MG63 (cell line): ENCODE measurements at regions not wholly inside any gene's neighbourhood (a gene's known extent, or its start where the extent isn't known, plus 50 kb on each side); places are given as distances from the start of the nearest gene placed in this dataset.
A peak's percentile ranks its signal among the peaks of the same experiment; 100 is the strongest.
"Not testable (repeated sequence)": the region's sequence is repeated elsewhere in the genome, so short reads cannot be mapped to it uniquely, and the experiment has no call there.

ENCODE experiments used
- DNase-seq: peaks from one replicate; pipeline ENCODE4 v3.0.0-alpha.2; 2020
- H3K27me3 ChIP-seq: fragments of 250-450 bp; sonication (Bioruptor Pico); 2 replicates; pipeline ENCODE4 v1.5.1; 2020; ENCODE audit warnings: mild to moderate bottlenecking, moderate library complexity
- H3K36me3 ChIP-seq: fragments of 250-450 bp; sonication (Bioruptor Pico); 2 replicates; pipeline ENCODE4 v1.5.1; 2020; ENCODE audit warnings: mild to moderate bottlenecking, moderate library complexity
- H3K4me3 ChIP-seq: fragments of 250-450 bp; sonication (Bioruptor Pico); 2 replicates; pipeline ENCODE4 v1.5.1; 2020; ENCODE audit warnings: mild to moderate bottlenecking, moderate library complexity
- H3K9me3 ChIP-seq: fragments of 250-450 bp; sonication (Bioruptor Pico); 2 replicates; pipeline ENCODE4 v1.5.1; 2020; ENCODE audit warnings: mild to moderate bottlenecking, moderate library complexity

DNA sequence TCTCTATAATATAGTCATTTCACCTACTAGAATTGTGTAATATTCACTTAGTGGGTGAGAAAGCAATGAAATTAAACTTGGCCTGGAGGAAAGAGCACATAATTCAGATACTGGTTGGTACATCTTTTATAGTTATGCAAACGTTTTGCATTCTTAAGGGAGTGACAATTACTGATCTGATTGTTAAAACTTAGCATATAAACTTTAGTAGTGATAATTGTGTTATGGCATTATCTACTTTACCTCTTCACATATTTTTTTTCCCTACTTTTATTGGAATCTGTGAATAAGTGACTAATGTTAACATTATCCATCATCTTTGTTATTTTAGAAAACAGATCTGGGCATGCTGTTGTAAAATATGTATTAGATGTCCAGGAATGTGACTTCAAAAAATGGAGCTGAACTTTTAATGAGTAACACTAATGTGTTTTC is 217.4 kb upstream of the GIMD1 start:
- H3K27me3 ChIP-seq: no peaks in the 10 kb centered on the region
- peaks cover 5% of the 10 kb centered on the region; the same call in 1 of the 2 replicates for H3K36me3 ChIP-seq
- no peak overlapping the region for H3K4me3 ChIP-seq
- no peak for DNase-seq
- H3K9me3 ChIP-seq: no peaks in the 10 kb centered on the region

- no peaks in the 10 kb centered on the region for H3K27me3 ChIP-seq
- no peak for DNase-seq
- no peaks in the 10 kb centered on the region; the same call in 1 of the 2 replicates for H3K9me3 ChIP-seq
- peaks cover 5% of the 10 kb centered on the region; the same call in 1 of the 2 replicates for H3K36me3 ChIP-seq
- no peak overlapping the region for H3K4me3 ChIP-seq
These were observed 215.9 kb upstream of the GIMD1 start for GRCh38 chr4:106584337-106584989.

GRCh38 chr4:106583567-106583966 is 215.0 kb upstream of the GIMD1 start:
- H3K4me3 ChIP-seq: no peak overlapping the region
- H3K36me3 ChIP-seq: peaks cover 5% of the 10 kb centered on the region; the same call in 1 of the 2 replicates
- DNase-seq: peak; percentile 15
- no peaks in the 10 kb centered on the region; the same call in 1 of the 2 replicates for H3K9me3 ChIP-seq
- H3K27me3 ChIP-seq: no peaks in the 10 kb centered on the region

DNA sequence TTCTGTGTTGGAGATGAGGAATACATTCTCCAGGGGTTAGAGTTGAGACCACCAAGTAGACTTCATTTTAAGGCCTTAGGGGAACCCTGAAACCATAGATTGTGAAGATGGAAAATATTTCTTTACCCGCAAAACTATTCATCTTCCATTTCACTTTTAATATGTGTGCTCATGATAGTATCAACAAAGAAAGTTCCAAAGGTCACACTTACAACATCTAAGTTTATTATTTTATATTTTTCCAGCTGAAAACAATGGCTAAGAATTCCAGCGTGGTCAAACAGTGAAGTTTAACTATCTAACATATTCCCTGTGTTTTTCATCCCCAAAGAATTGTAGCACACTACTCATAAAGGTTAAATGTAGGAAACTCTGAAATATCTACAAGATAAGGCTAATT is 214.5 kb upstream of the GIMD1 start:
- Histone ChIP-seq H3K9me3 (no peaks in the 10 kb centered on the region; the same call in 1 of the 2 replicates), H3K4me3 (no peak overlapping the region), H3K27me3 (no peaks in the 10 kb centered on the region), H3K36me3 (peaks cover 5% of the 10 kb centered on the region; the same call in 1 of the 2 replicates)
- no peak for DNase-seq

DNA sequence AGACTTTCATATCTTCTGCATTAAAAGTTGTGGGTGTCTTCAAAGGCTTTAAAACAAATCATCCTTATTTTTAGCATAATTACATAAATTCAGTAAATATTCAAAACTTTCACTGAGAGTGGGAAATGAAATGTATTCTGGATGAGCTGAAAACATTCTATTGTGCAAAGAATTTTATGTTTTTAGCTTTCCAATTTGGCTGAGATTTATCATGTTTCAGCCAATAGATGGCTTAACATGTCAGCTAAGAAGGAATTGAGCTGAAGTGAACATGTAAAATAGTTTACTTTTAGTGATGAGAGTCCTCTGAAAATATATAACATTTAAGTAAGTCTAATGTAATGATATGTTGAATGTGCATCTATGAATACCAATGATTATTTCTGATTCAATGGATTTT is 213.5 kb upstream of the GIMD1 start:
- DNase-seq: no peak
- peaks cover 5% of the 10 kb centered on the region; the same call in 1 of the 2 replicates for H3K36me3 ChIP-seq
- no peaks in the 10 kb centered on the region; the same call in none of the 2 replicates for H3K9me3 ChIP-seq
- no peaks in the 10 kb centered on the region for H3K27me3 ChIP-seq
- no peak overlapping the region for H3K4me3 ChIP-seq

- Histone ChIP-seq H3K36me3 (peaks cover 5% of the 10 kb centered on the region; the same call in 1 of the 2 replicates), H3K27me3 (no peaks in the 10 kb centered on the region), H3K9me3 (no peaks in the 10 kb centered on the region; the same call in none of the 2 replicates), H3K4me3 (no peak overlapping the region)
- DNase-seq: no peak
These were observed 210.7 kb upstream of the GIMD1 start for GRCh38 chr4:106579236-106579635.

- peak; percentile 4 for DNase-seq
- no peaks in the 10 kb centered on the region; the same call in 1 of the 2 replicates for H3K9me3 ChIP-seq
- no peaks in the 10 kb centered on the region for H3K27me3 ChIP-seq
- H3K4me3 ChIP-seq: no peak overlapping the region
- H3K36me3 ChIP-seq: no peaks in the 10 kb centered on the region
These were observed 200.8 kb upstream of the GIMD1 start for GRCh38 chr4:106569146-106570031.

- no peaks in the 10 kb centered on the region for H3K27me3 ChIP-seq
- no peaks in the 10 kb centered on the region; the same call in 1 of the 2 replicates for H3K9me3 ChIP-seq
- no peak for DNase-seq
- H3K36me3 ChIP-seq: no peaks in the 10 kb centered on the region
- no peak overlapping the region for H3K4me3 ChIP-seq
These were observed 197.1 kb upstream of the GIMD1 start for GRCh38 chr4:106565727-106566126.

GRCh38 chr4:106563637-106564036 is 195.1 kb upstream of the GIMD1 start:
- H3K4me3 ChIP-seq, H3K36me3 ChIP-seq, H3K9me3 ChIP-seq, H3K27me3 ChIP-seq, DNase-seq: not testable (repeated sequence)

DNA sequence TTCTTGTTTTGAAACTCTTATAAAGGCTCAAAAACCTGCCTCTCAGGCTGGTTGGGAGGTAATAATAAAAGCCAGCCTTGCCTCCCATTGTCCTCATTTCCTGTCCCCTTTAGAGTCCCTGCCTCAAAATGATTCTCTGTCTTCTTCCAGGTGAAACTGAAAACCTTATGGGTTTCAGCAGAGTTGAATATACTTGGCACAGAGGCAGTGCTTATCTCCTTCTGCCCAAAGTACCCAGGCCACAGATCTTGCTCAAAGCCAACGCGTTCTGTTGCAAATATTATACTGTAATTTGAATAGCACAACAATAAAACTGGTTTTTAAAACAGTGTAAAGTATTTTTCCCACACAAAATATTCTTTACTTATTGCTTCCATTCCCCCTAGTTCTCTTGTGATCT is 183.1 kb upstream of the GIMD1 start:
- Histone ChIP-seq H3K9me3 (0 out of 2 replicates have a peak, but pooled peaks cover 4% of the 10 kb centered on the region), H3K4me3 (no peak overlapping the region), H3K36me3 (no peaks in the 10 kb centered on the region), H3K27me3 (no peaks in the 10 kb centered on the region)
- DNase-seq: no peak

DNA sequence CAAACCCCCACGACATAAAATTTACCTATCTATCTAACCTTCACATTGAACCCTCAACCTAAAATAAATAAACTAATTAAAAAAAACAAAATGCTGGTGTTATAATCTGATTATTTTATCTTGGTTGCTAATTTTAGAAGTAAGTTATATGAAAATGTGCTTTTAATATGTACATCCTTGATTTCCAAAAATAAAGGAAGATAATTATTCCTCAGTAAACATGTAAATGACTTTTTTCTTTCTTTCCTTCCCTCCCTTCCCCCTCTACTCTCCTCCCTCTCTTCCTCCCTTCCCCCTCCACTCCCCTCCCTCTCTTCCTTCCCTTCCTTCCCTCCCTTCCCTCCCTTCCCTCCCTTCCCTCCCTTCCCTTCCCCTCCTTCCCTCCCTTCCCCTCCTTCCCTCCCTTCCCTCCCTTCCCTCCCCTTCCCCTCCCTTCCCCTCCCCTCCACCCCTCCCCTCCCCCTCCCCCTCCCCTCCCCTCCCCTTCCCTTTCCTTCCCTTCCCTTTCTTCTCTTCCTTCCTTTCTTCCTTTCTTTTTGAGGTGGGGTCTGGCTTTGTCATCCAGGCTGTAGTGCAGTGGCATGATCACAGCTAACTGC is 180.0 kb upstream of the GIMD1 start:
- Histone ChIP-seq H3K9me3 (0 out of 2 replicates have a peak, but pooled peaks cover 4% of the 10 kb centered on the region), H3K27me3 (no peaks in the 10 kb centered on the region), H3K4me3 (no peak overlapping the region), H3K36me3 (no peaks in the 10 kb centered on the region)
- DNase-seq: no peak

- DNase-seq: no peak
These were observed 177.8 kb upstream of the GIMD1 start for GRCh38 chr4:106546370-106546769.

GRCh38 chr4:106542609-106543008 is 174.0 kb upstream of the GIMD1 start:
- H3K9me3 ChIP-seq, H3K27me3 ChIP-seq, H3K36me3 ChIP-seq, H3K4me3 ChIP-seq, DNase-seq: not testable (repeated sequence)

More at GRCh38 chr4:106546370-106546769, 177.8 kb upstream of the GIMD1 start:
- Histone ChIP-seq H3K4me3 (no peak overlapping the region), H3K36me3 (no peaks in the 10 kb centered on the region), H3K27me3 (no peaks in the 10 kb centered on the region), H3K9me3 (peaks cover 8% of the 10 kb centered on the region; the same call in 1 of the 2 replicates)

DNA sequence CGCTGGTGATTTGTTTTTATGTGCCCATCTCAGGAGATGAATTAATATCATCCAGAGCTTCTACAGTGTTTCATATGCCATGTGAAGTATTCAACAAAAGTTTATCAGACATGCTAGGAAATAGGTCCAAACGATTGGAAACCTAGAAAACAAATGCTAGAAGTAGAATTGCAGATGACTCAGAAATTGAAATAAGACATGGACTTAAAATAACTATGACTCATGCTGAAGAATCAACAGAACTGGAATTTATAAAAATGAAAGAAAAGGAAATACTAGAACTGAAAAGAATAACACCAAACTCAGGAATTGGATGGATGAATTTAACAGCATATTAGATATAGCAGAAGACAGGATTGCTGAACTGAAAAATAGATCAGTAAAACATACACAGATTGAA is 172.7 kb upstream of the GIMD1 start:
- H3K9me3 ChIP-seq: peaks cover 5% of the 10 kb centered on the region
- H3K4me3 ChIP-seq: no peak overlapping the region
- no peak for DNase-seq
- no peaks in the 10 kb centered on the region for H3K36me3 ChIP-seq
- no peaks in the 10 kb centered on the region for H3K27me3 ChIP-seq

GRCh38 chr4:106530821-106531220 is 162.2 kb upstream of the GIMD1 start:
- no peaks in the 10 kb centered on the region for H3K27me3 ChIP-seq
- no peak overlapping the region for H3K4me3 ChIP-seq
- 0 out of 2 replicates have a peak, but pooled peaks cover 2% of the 10 kb centered on the region for H3K9me3 ChIP-seq
- no peak for DNase-seq
- H3K36me3 ChIP-seq: no peaks in the 10 kb centered on the region

DNA sequence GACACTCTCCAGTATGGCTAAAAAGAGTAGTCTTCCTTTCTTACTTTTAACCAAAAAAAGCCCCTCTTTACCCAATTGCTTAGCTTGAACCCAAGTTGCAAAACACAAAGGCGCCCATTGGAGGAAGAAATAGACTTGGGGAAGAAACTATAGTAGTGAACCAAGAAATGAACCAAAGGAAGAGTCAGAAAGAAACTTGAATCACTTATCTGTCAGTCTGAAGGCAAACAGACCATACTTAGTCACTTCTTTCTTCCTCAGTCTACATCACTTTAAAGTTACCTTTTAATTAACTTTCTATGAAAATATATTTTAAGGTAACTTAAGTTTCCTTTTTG is 161.4 kb upstream of the GIMD1 start:
- DNase-seq: no peak
- no peaks in the 10 kb centered on the region for H3K27me3 ChIP-seq
- no peaks in the 10 kb centered on the region for H3K36me3 ChIP-seq
- no peak overlapping the region for H3K4me3 ChIP-seq
- 0 out of 2 replicates have a peak, but pooled peaks cover 2% of the 10 kb centered on the region for H3K9me3 ChIP-seq
